ENCODE measurements at regions not wholly inside any gene's neighbourhood (a gene's known extent, or its start where the extent isn't known, plus 50 kb on each side); places are given as distances from the start of the nearest gene placed in this dataset.

DNA sequence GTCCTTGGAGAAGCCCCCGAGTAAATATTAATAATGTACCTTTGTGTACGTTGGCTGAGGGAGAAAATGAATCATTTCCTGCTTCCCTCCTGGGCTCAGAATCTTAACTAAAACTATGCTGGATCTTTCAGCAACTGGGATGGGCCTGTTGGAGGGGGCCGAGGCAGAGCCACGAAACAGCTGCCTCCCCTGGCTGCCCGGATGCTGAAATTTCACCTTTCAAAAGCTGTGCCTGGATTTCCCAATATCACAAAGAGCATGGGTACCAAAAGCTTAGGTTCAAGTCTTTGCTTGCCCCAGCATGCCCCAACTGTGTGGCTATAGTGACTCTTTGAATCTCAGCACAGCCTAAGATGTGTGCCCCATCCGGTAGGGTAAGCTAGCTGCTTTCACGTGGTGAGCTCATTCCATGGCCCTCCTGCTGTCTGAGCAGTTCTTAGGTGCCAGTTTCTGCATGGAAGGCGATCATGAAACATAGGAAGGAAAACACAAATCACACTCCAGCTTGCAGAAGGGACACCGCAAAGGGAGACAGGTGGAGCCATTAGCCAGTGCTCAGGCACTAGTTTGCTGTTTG is 473.5 kb downstream of the PTPRU start:
- H3K27ac ChIP-seq (ENCODE audit: low read depth in 2 of 2, low read length in 2 of 2) = no peak overlapping the region
- no peak overlapping the region for H3K4me3 ChIP-seq (ENCODE audit: low read length in 2 of 2)
- no peak overlapping the region for H3K9ac ChIP-seq (ENCODE audit: low read depth in 1 of 2, low read length in 2 of 2)
- H3K27me3 ChIP-seq (ENCODE audit: control insufficient read depth in 2 of 2, insufficient read depth in 2 of 2, low read length in 2 of 2) = no peaks in the 10 kb centered on the region
- no peaks in the 10 kb centered on the region for H3K36me3 ChIP-seq (ENCODE audit: control insufficient read depth in 2 of 2, insufficient read depth in 2 of 2, low read length in 2 of 2)
- no peaks in the 10 kb centered on the region for H3K4me1 ChIP-seq (ENCODE audit: control insufficient read depth in 2 of 2, insufficient read depth in 2 of 2, low read length in 2 of 2)
- no peaks in the 10 kb centered on the region for H3K9me3 ChIP-seq (ENCODE audit: control insufficient read depth in 2 of 2, low read length in 2 of 2)

DNA sequence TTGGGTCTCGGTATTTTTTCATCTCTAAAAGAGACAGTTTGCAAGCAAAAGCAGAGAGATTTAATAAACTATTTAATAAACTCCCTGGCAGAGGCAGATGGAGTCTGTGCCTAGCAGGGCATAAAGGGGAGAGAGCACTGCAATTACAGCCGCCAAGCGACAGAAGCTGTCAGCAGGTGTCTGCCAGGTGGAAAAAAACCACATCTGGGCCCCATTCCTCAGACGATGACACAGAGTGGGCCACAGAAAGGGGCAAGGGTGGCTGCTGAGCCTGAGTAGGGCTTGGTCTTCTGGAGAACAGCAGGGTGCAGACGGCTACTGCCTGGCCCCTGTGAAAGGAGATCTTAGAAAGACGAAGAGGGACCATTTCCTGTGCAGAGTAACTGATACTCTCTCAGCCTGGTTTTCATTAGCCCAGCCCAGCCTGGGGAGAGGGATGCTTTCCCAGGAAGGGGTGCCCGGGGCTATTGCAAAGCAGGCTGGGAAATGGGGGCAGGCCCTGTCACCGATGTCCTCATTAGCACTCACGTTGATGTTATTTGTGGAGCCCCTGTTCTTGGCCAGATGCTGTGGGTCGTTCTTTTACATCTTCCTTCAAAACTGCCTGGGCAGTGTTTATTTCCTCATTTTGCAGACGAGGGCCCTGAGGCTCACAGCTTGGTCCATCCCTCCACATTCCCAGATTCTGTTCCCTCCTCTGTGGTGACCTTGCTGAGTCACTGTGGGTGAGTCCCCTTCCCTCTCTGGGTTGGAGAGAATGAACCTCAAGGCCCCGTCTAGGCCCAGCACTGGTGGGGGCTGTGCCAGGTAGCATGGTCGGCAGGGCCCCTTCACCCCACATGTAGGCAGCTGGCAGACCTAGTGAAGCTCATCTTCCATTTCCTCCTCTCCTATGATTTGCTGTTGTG is 472.7 kb downstream of the PTPRU start:
- no peaks in the 10 kb centered on the region for H3K9me3 ChIP-seq (ENCODE audit: control insufficient read depth in 2 of 2, low read length in 2 of 2)
- H3K4me3 ChIP-seq (ENCODE audit: low read length in 2 of 2) = no peak overlapping the region
- no peak overlapping the region for H3K27ac ChIP-seq (ENCODE audit: low read depth in 2 of 2, low read length in 2 of 2)
- H3K36me3 ChIP-seq (ENCODE audit: control insufficient read depth in 2 of 2, insufficient read depth in 2 of 2, low read length in 2 of 2) = no peaks in the 10 kb centered on the region
- H3K9ac ChIP-seq (ENCODE audit: low read depth in 1 of 2, low read length in 2 of 2) = no peak overlapping the region
- no peaks in the 10 kb centered on the region for H3K4me1 ChIP-seq (ENCODE audit: control insufficient read depth in 2 of 2, insufficient read depth in 2 of 2, low read length in 2 of 2)
- H3K27me3 ChIP-seq (ENCODE audit: control insufficient read depth in 2 of 2, insufficient read depth in 2 of 2, low read length in 2 of 2) = no peaks in the 10 kb centered on the region

- no peaks in the 10 kb centered on the region for H3K36me3 ChIP-seq (ENCODE audit: control insufficient read depth in 2 of 2, insufficient read depth in 2 of 2, low read length in 2 of 2)
- no peaks in the 10 kb centered on the region for H3K4me1 ChIP-seq (ENCODE audit: control insufficient read depth in 2 of 2, insufficient read depth in 2 of 2, low read length in 2 of 2)
- H3K9ac ChIP-seq (ENCODE audit: low read depth in 1 of 2, low read length in 2 of 2) = no peak overlapping the region
- no peaks in the 10 kb centered on the region for H3K27me3 ChIP-seq (ENCODE audit: control insufficient read depth in 2 of 2, insufficient read depth in 2 of 2, low read length in 2 of 2)
- H3K4me3 ChIP-seq (ENCODE audit: low read length in 2 of 2) = no peak overlapping the region
- no peak overlapping the region for H3K27ac ChIP-seq (ENCODE audit: low read depth in 2 of 2, low read length in 2 of 2)
- H3K9me3 ChIP-seq (ENCODE audit: control insufficient read depth in 2 of 2, low read length in 2 of 2) = no peaks in the 10 kb centered on the region
Observed at GRCh38 chr1:29708381-29708780, 472.1 kb downstream of the PTPRU start.

DNA sequence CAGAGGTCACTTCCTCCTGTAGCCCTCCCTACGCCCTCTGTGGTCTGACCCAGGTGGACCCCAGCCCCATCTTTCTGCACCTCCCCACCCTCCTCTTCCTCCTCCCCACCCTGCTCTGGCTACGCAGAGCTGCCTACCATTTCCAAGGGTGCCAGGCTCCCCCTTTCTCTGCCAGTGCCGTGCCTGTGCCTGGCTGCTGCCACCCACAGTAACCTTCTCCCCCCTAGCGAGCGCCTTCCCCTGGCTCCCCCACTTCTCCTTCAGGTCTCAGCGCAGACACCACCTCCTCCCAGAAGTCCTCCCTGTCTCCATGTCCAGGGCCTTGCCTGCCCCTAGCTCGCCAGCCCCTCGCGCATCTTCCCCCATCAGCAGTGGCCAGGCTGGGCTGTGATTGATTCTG is 471.5 kb downstream of the PTPRU start:
- no peak overlapping the region for H3K4me3 ChIP-seq (ENCODE audit: low read length in 2 of 2)
- no peaks in the 10 kb centered on the region for H3K9me3 ChIP-seq (ENCODE audit: control insufficient read depth in 2 of 2, low read length in 2 of 2)
- H3K9ac ChIP-seq (ENCODE audit: low read depth in 1 of 2, low read length in 2 of 2) = no peak overlapping the region
- H3K27ac ChIP-seq (ENCODE audit: low read depth in 2 of 2, low read length in 2 of 2) = no peak overlapping the region
- no peaks in the 10 kb centered on the region for H3K36me3 ChIP-seq (ENCODE audit: control insufficient read depth in 2 of 2, insufficient read depth in 2 of 2, low read length in 2 of 2)
- H3K4me1 ChIP-seq (ENCODE audit: control insufficient read depth in 2 of 2, insufficient read depth in 2 of 2, low read length in 2 of 2) = no peaks in the 10 kb centered on the region
- no peaks in the 10 kb centered on the region for H3K27me3 ChIP-seq (ENCODE audit: control insufficient read depth in 2 of 2, insufficient read depth in 2 of 2, low read length in 2 of 2)

- H3K27me3 ChIP-seq (ENCODE audit: control insufficient read depth in 2 of 2, insufficient read depth in 2 of 2, low read length in 2 of 2) = no peaks in the 10 kb centered on the region
- no peak overlapping the region for H3K4me3 ChIP-seq (ENCODE audit: low read length in 2 of 2)
- H3K27ac ChIP-seq (ENCODE audit: low read depth in 2 of 2, low read length in 2 of 2) = no peak overlapping the region
- no peaks in the 10 kb centered on the region for H3K9me3 ChIP-seq (ENCODE audit: control insufficient read depth in 2 of 2, low read length in 2 of 2)
- H3K9ac ChIP-seq (ENCODE audit: low read depth in 1 of 2, low read length in 2 of 2) = no peak overlapping the region
- H3K4me1 ChIP-seq (ENCODE audit: control insufficient read depth in 2 of 2, insufficient read depth in 2 of 2, low read length in 2 of 2) = no peaks in the 10 kb centered on the region
- no peaks in the 10 kb centered on the region for H3K36me3 ChIP-seq (ENCODE audit: control insufficient read depth in 2 of 2, insufficient read depth in 2 of 2, low read length in 2 of 2)
Observed at GRCh38 chr1:29706936-29707335, 470.6 kb downstream of the PTPRU start.

- H3K9me3 ChIP-seq (ENCODE audit: control insufficient read depth in 2 of 2, low read length in 2 of 2) = no peaks in the 10 kb centered on the region
- H3K9ac ChIP-seq (ENCODE audit: low read depth in 1 of 2, low read length in 2 of 2) = no peak overlapping the region
- H3K27me3 ChIP-seq (ENCODE audit: control insufficient read depth in 2 of 2, insufficient read depth in 2 of 2, low read length in 2 of 2) = peaks cover 0 to 1% of the 10 kb centered on the region in 2 donors
Observed at GRCh38 chr1:29704430-29704829, 468.1 kb downstream of the PTPRU start.

DNA sequence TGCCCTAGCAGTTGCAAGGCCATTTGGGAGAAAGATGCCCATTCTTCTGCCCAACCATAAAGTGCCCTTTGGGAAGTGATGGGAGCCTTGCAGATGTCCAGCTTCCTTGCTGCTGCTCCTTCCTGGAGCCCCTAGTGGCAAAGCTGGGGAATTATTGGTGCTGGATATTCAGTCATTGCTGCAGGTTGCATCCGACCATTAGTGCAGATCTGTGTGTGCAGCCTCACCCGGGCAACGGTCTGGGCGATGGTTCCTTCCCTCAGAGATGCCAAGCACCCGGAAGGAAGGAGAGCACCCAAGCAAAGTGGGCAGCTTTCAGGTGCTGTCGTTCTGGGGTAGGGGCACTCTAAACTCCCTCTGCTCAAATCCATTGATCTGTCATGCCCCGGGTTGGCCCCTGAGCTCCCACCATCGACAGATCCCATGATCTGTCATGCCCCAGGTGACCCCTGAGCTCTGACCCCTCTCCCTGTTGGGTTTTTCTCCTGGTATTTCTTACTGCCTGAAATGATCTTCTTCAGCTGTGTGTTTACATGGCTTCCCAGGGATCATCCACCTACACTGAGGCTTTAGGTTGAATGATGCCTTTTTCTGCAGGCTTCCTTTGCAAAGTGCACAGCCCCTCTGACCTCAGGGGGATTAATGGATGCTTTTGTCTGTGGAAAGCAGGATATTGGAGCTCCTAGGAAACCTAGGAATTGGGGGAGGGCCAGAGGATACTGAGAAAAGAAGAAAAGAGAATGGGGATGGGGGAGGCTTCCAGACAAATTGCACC is 467.5 kb downstream of the PTPRU start:
- Histone ChIP-seq H3K9me3 (ENCODE audit: control insufficient read depth in 2 of 2, low read length in 2 of 2) (no peaks in the 10 kb centered on the region), H3K9ac (ENCODE audit: low read depth in 1 of 2, low read length in 2 of 2) (no peak overlapping the region), H3K36me3 (ENCODE audit: control insufficient read depth in 2 of 2, insufficient read depth in 2 of 2, low read length in 2 of 2) (no peaks in the 10 kb centered on the region), H3K27ac (ENCODE audit: low read depth in 2 of 2, low read length in 2 of 2) (no peak overlapping the region), H3K27me3 (ENCODE audit: control insufficient read depth in 2 of 2, insufficient read depth in 2 of 2, low read length in 2 of 2) (peaks cover 0 to 3% of the 10 kb centered on the region in 2 donors), H3K4me3 (ENCODE audit: low read length in 2 of 2) (no peak overlapping the region), H3K4me1 (ENCODE audit: control insufficient read depth in 2 of 2, insufficient read depth in 2 of 2, low read length in 2 of 2) (no peaks in the 10 kb centered on the region)

More at GRCh38 chr1:29704430-29704829, 468.1 kb downstream of the PTPRU start:
- H3K4me3 ChIP-seq (ENCODE audit: low read length in 2 of 2) = no peak overlapping the region
- no peaks in the 10 kb centered on the region for H3K4me1 ChIP-seq (ENCODE audit: control insufficient read depth in 2 of 2, insufficient read depth in 2 of 2, low read length in 2 of 2)
- no peaks in the 10 kb centered on the region for H3K36me3 ChIP-seq (ENCODE audit: control insufficient read depth in 2 of 2, insufficient read depth in 2 of 2, low read length in 2 of 2)
- no peak overlapping the region for H3K27ac ChIP-seq (ENCODE audit: low read depth in 2 of 2, low read length in 2 of 2)

DNA sequence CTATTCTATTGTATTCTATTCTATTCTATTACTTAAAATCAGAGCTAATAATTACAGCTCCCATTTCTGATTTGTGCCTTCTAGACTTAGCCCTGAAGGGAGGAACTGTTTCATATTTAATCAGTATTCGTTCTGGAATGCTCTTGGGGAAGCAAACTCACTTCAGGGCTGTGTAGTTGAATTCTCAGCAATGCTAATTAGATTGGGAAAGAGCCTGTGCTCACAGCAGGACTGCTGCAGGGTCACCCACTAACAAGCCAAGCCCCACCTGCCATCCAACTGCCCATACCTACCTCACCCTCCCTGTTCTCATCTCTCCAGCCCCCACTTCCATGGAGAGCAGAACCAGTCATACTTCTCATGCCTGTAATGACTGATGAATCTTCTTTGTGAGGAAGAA is 464.2 kb downstream of the PTPRU start:
- Histone ChIP-seq H3K9me3 (ENCODE audit: control insufficient read depth in 2 of 2, low read length in 2 of 2) (no peaks in the 10 kb centered on the region), H3K4me3 (ENCODE audit: low read length in 2 of 2) (no peak overlapping the region), H3K4me1 (ENCODE audit: control insufficient read depth in 2 of 2, insufficient read depth in 2 of 2, low read length in 2 of 2) (no peaks in the 10 kb centered on the region), H3K27me3 (ENCODE audit: control insufficient read depth in 2 of 2, insufficient read depth in 2 of 2, low read length in 2 of 2) (peaks cover 0 to 6% of the 10 kb centered on the region in 2 donors), H3K9ac (ENCODE audit: low read depth in 1 of 2, low read length in 2 of 2) (no peak overlapping the region), H3K36me3 (ENCODE audit: control insufficient read depth in 2 of 2, insufficient read depth in 2 of 2, low read length in 2 of 2) (no peaks in the 10 kb centered on the region), H3K27ac (ENCODE audit: low read depth in 2 of 2, low read length in 2 of 2) (no peak overlapping the region)

- Histone ChIP-seq H3K27ac (ENCODE audit: low read depth in 2 of 2, low read length in 2 of 2) (no peak overlapping the region), H3K4me3 (ENCODE audit: low read length in 2 of 2) (no peak overlapping the region), H3K9me3 (ENCODE audit: control insufficient read depth in 2 of 2, low read length in 2 of 2) (no peaks in the 10 kb centered on the region), H3K9ac (ENCODE audit: low read depth in 1 of 2, low read length in 2 of 2) (no peak overlapping the region), H3K27me3 (ENCODE audit: control insufficient read depth in 2 of 2, insufficient read depth in 2 of 2, low read length in 2 of 2) (peaks cover 0 to 6% of the 10 kb centered on the region in 2 donors), H3K4me1 (ENCODE audit: control insufficient read depth in 2 of 2, insufficient read depth in 2 of 2, low read length in 2 of 2) (no peaks in the 10 kb centered on the region), H3K36me3 (ENCODE audit: control insufficient read depth in 2 of 2, insufficient read depth in 2 of 2, low read length in 2 of 2) (no peaks in the 10 kb centered on the region)
Observed at GRCh38 chr1:29698626-29699025, 462.3 kb downstream of the PTPRU start.

DNA sequence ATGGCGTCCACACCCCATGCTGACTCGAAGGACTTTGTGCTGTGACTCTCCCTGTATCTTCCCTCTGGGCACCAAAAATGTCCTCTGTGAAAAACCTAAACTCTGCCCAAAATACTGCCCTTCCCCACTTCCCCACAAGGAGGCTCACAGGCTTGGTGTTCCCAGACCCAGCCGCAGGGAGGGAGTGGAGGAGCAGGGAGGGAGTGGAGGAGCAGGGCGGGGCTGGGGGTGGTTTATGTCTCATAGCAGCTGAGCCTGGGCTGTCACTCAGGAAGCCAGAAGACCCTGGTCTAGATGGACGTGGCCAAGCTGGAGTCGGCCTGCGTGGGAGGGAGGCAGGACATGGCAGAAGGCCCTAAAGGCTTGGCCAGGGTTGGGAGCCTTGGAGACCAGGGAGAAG is 461.7 kb downstream of the PTPRU start:
- no peaks in the 10 kb centered on the region for H3K4me1 ChIP-seq (ENCODE audit: control insufficient read depth in 2 of 2, insufficient read depth in 2 of 2, low read length in 2 of 2)
- no peak overlapping the region for H3K27ac ChIP-seq (ENCODE audit: low read depth in 2 of 2, low read length in 2 of 2)
- H3K9me3 ChIP-seq (ENCODE audit: control insufficient read depth in 2 of 2, low read length in 2 of 2) = no peaks in the 10 kb centered on the region
- H3K4me3 ChIP-seq (ENCODE audit: low read length in 2 of 2) = no peak overlapping the region
- H3K36me3 ChIP-seq (ENCODE audit: control insufficient read depth in 2 of 2, insufficient read depth in 2 of 2, low read length in 2 of 2) = no peaks in the 10 kb centered on the region
- H3K9ac ChIP-seq (ENCODE audit: low read depth in 1 of 2, low read length in 2 of 2) = no peak overlapping the region
- peaks cover 0 to 6% of the 10 kb centered on the region in 2 donors for H3K27me3 ChIP-seq (ENCODE audit: control insufficient read depth in 2 of 2, insufficient read depth in 2 of 2, low read length in 2 of 2)

Data from mucosa of rectum (tissue), 2 donors.